Effector CD8-positive, alpha-beta T cell (primary cell): ENCODE measurements at regions not wholly inside any gene's neighbourhood (a gene's known extent, or its start where the extent isn't known, plus 50 kb on each side); places are given as distances from the start of the nearest gene placed in this dataset.
"Not testable (repeated sequence)": the region's sequence is repeated elsewhere in the genome, so short reads cannot be mapped to it uniquely, and the experiment has no call there.

Experiments used
- DNase-seq: peaks from one replicate; lab custom pipeline; 2025; lab: John Stamatoyannopoulos, UW

- DNase-seq, result no peak
Observed at GRCh38 chr2:17194083-17194482, 324.2 kb downstream of the RAD51AP2 start.

- DNase-seq, result not testable (repeated sequence)
Observed at GRCh38 chr2:17193433-17193890, 324.8 kb downstream of the RAD51AP2 start.

GRCh38 chr2:17191223-17191622 is 327.0 kb downstream of the RAD51AP2 start:
- no peak for DNase-seq

GRCh38 chr2:17190527-17190926 is 327.7 kb downstream of the RAD51AP2 start:
- no peak for DNase-seq

- DNase-seq, result no peak
Observed at GRCh38 chr2:17188721-17189120, 329.5 kb downstream of the RAD51AP2 start.

- no peak for DNase-seq
Observed at GRCh38 chr2:17184512-17184911, 333.7 kb downstream of the RAD51AP2 start.

- no peak for DNase-seq
Observed at GRCh38 chr2:17182399-17182798, 335.8 kb downstream of the RAD51AP2 start.

- DNase-seq, result no peak
Observed at GRCh38 chr2:17181051-17181752, 337.0 kb downstream of the RAD51AP2 start.

- no peak for DNase-seq
Observed at GRCh38 chr2:17179145-17179808, 339.0 kb downstream of the RAD51AP2 start.

GRCh38 chr2:17177088-17177487 is 341.2 kb downstream of the RAD51AP2 start:
- DNase-seq, result no peak

- DNase-seq, result no peak
Observed at GRCh38 chr2:17171446-17172049, 346.7 kb downstream of the RAD51AP2 start.

- DNase-seq, result no peak
Observed at GRCh38 chr2:17166506-17166905, 351.7 kb downstream of the RAD51AP2 start.

- DNase-seq, result no peak
Observed at GRCh38 chr2:17164550-17164949, 353.7 kb downstream of the RAD51AP2 start.

- DNase-seq, result no peak
Observed at GRCh38 chr2:17163638-17164037, 354.6 kb downstream of the RAD51AP2 start.

- DNase-seq, result no peak
Observed at GRCh38 chr2:17162713-17163112, 355.5 kb downstream of the RAD51AP2 start.

GRCh38 chr2:17160594-17160993 is 357.6 kb downstream of the RAD51AP2 start:
- DNase-seq, result no peak

GRCh38 chr2:17156086-17156485 is 362.2 kb downstream of the RAD51AP2 start:
- DNase-seq, result no peak

GRCh38 chr2:17149945-17150344 is 368.3 kb downstream of the RAD51AP2 start:
- no peak for DNase-seq

GRCh38 chr2:17148407-17149145 is 369.7 kb downstream of the RAD51AP2 start:
- no peak for DNase-seq

- DNase-seq, result no peak
Observed at GRCh38 chr2:17146358-17146757, 371.9 kb downstream of the RAD51AP2 start.

- no peak for DNase-seq
Observed at GRCh38 chr2:17136877-17137276, 381.4 kb downstream of the RAD51AP2 start.

GRCh38 chr2:17136231-17136630 is 382.0 kb downstream of the RAD51AP2 start:
- no peak for DNase-seq
